Adrenal gland (tissue), 5 donors: ENCODE measurements at regions not wholly inside any gene's neighbourhood (a gene's known extent, or its start where the extent isn't known, plus 50 kb on each side); places are given as distances from the start of the nearest gene placed in this dataset.

Experiments
- POLR2A ChIP-seq, 2 donors: fragments of 450-650 bp; IDR thresholded peaks; one replicate each; pipeline ENCODE4 v1.6.1; 2017; ENCODE audit warnings: antibody characterized with exemption in 2 of 2, mild to moderate bottlenecking in 2 of 2, moderate library complexity in 1 of 2
- TF ChIP-seq, protein P1 (sequence below), 6 experiments: fragments of 450-650 bp in 4 of 6; fragments of 200-600 bp in 2 of 6; sonication (generic) in 1 of 6; IDR thresholded peaks; 1 replicate in 5 of 6; 2 replicates in 1 of 6; pipeline versions ENCODE4 v1.5.1 to v1.8.0; 2016 to 2021; ENCODE audit warnings: antibody characterized with exemption in 6 of 6, mild to moderate bottlenecking in 2 of 6, moderate library complexity in 1 of 6
- donor health status: DM: no; HTN: no; CAD: no.

GRCh38 chr17:14622615-14623101, 321.8 kb downstream of the HS3ST3B1 start:
- TF ChIP-seq, protein P1, sequence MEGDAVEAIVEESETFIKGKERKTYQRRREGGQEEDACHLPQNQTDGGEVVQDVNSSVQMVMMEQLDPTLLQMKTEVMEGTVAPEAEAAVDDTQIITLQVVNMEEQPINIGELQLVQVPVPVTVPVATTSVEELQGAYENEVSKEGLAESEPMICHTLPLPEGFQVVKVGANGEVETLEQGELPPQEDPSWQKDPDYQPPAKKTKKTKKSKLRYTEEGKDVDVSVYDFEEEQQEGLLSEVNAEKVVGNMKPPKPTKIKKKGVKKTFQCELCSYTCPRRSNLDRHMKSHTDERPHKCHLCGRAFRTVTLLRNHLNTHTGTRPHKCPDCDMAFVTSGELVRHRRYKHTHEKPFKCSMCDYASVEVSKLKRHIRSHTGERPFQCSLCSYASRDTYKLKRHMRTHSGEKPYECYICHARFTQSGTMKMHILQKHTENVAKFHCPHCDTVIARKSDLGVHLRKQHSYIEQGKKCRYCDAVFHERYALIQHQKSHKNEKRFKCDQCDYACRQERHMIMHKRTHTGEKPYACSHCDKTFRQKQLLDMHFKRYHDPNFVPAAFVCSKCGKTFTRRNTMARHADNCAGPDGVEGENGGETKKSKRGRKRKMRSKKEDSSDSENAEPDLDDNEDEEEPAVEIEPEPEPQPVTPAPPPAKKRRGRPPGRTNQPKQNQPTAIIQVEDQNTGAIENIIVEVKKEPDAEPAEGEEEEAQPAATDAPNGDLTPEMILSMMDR (IDR thresholded peaks at IDR 0.05), result no peak
- TF ChIP-seq POLR2A (IDR thresholded peaks at IDR 0.05), result no peak
